ENCODE measurements at regions not wholly inside any gene's neighbourhood (a gene's known extent, or its start where the extent isn't known, plus 50 kb on each side); places are given as distances from the start of the nearest gene placed in this dataset.

GRCh38 chr15:95733931-95734330 is 596.6 kb upstream of the NR2F2 start:
- TF ChIP-seq EZH2 (IDR thresholded peaks at IDR 0.05; ENCODE audit: borderline replicate concordance, low read depth, low read length, severe bottlenecking), result no peak
- TF ChIP-seq, protein P1, sequence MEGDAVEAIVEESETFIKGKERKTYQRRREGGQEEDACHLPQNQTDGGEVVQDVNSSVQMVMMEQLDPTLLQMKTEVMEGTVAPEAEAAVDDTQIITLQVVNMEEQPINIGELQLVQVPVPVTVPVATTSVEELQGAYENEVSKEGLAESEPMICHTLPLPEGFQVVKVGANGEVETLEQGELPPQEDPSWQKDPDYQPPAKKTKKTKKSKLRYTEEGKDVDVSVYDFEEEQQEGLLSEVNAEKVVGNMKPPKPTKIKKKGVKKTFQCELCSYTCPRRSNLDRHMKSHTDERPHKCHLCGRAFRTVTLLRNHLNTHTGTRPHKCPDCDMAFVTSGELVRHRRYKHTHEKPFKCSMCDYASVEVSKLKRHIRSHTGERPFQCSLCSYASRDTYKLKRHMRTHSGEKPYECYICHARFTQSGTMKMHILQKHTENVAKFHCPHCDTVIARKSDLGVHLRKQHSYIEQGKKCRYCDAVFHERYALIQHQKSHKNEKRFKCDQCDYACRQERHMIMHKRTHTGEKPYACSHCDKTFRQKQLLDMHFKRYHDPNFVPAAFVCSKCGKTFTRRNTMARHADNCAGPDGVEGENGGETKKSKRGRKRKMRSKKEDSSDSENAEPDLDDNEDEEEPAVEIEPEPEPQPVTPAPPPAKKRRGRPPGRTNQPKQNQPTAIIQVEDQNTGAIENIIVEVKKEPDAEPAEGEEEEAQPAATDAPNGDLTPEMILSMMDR (IDR thresholded peaks at IDR 0.05; ENCODE audit: borderline replicate concordance, extremely low read depth, low read length, poor library complexity, severe bottlenecking), result no peak
